Tibial nerve (tissue), 4 donors: ENCODE measurements at regions not wholly inside any gene's neighbourhood (a gene's known extent, or its start where the extent isn't known, plus 50 kb on each side); places are given as distances from the start of the nearest gene placed in this dataset.
"Not testable (repeated sequence)": the region's sequence is repeated elsewhere in the genome, so short reads cannot be mapped to it uniquely, and the experiment has no call there.

Experiments
- EP300 ChIP-seq, 2 donors: sonication (generic); formaldehyde crosslinking; IDR thresholded peaks; one replicate each; pipeline ENCODE4 v1.6.1; 2017; ENCODE audit warnings: antibody characterized with exemption in 2 of 2, mild to moderate bottlenecking in 1 of 2
- POLR2A ChIP-seq, 2 donors: fragments of 450-650 bp; IDR thresholded peaks; one replicate each; pipeline ENCODE4 v1.6.1; 2017; ENCODE audit warnings: antibody characterized with exemption in 2 of 2, mild to moderate bottlenecking in 2 of 2, moderate library complexity in 2 of 2
- TF ChIP-seq, protein P1 (sequence below), 5 experiments: fragments of 200-600 bp in 3 of 5; fragments of 450-650 bp in 2 of 5; sonication (generic) in 3 of 5; IDR thresholded peaks; one replicate each; pipeline ENCODE4 v1.5.1; 2016 to 2019; ENCODE audit warnings: antibody characterized with exemption in 5 of 5, mild to moderate bottlenecking in 3 of 5, moderate library complexity in 2 of 5

DNA sequence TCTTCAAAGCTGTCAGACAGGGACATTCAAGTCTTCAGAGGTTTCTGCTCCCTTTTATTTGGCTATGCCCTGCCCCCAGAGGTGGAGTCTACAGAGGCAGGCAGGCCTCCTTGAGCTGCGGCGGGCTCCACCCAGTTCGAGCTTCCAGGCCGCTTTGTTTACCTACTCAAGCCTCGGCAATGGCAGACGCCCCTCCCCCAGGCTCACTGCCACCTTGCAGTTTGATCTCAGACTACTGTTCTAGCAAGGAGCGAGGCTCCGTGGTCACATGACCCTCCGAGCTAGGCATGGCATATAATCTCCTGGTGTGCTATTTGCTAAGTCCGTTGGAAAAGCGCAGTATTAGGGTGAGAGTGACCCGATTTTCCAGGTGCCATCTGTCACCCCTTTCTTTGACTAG is 462.6 kb upstream of the HS3ST5 start:
- TF ChIP-seq, protein P1, sequence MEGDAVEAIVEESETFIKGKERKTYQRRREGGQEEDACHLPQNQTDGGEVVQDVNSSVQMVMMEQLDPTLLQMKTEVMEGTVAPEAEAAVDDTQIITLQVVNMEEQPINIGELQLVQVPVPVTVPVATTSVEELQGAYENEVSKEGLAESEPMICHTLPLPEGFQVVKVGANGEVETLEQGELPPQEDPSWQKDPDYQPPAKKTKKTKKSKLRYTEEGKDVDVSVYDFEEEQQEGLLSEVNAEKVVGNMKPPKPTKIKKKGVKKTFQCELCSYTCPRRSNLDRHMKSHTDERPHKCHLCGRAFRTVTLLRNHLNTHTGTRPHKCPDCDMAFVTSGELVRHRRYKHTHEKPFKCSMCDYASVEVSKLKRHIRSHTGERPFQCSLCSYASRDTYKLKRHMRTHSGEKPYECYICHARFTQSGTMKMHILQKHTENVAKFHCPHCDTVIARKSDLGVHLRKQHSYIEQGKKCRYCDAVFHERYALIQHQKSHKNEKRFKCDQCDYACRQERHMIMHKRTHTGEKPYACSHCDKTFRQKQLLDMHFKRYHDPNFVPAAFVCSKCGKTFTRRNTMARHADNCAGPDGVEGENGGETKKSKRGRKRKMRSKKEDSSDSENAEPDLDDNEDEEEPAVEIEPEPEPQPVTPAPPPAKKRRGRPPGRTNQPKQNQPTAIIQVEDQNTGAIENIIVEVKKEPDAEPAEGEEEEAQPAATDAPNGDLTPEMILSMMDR (IDR thresholded peaks at IDR 0.05) = not testable (repeated sequence)
- not testable (repeated sequence) for TF ChIP-seq POLR2A, EP300 (IDR thresholded peaks at IDR 0.05)
